C4-2B (cell line): ENCODE measurements at regions not wholly inside any gene's neighbourhood (a gene's known extent, or its start where the extent isn't known, plus 50 kb on each side); places are given as distances from the start of the nearest gene placed in this dataset.

ENCODE experiments used
- H3K27ac ChIP-seq: fragments of 450-650 bp; 2 replicates; pipeline ENCODE4 v1.5.1; 2017
- CTCF ChIP-seq: fragments of 450-650 bp; conservative IDR thresholded peaks from 2 replicates; pipeline ENCODE4 v1.5.1; 2017; ENCODE audit warnings: mild to moderate bottlenecking
- ZFX ChIP-seq: fragments of 450-650 bp; IDR thresholded peaks from 2 replicates; pipeline ENCODE4 v1.6.1; 2017

GRCh38 chr2:161522796-161523195 lies 101.4 kb upstream of the SLC4A10 start:
- no peak overlapping the region for H3K27ac ChIP-seq
- TF ChIP-seq ZFX: no peak

GRCh38 chr2:161533218-161533617 lies 91.0 kb upstream of the SLC4A10 start:
- no peak for TF ChIP-seq CTCF
- TF ChIP-seq ZFX: no peak
- H3K27ac ChIP-seq: no peak overlapping the region

GRCh38 chr2:161546635-161547034 lies 77.6 kb upstream of the SLC4A10 start:
- TF ChIP-seq CTCF: no peak
- no peak for TF ChIP-seq ZFX
- H3K27ac ChIP-seq: no peak overlapping the region

- TF ChIP-seq CTCF: no peak
- no peak for TF ChIP-seq ZFX
- H3K27ac ChIP-seq: no peak overlapping the region
Measured at GRCh38 chr2:161547130-161547529, 77.1 kb upstream of the SLC4A10 start.

GRCh38 chr2:161552015-161552414 lies 72.2 kb upstream of the SLC4A10 start:
- TF ChIP-seq ZFX (no peak), CTCF (no peak)
- H3K27ac ChIP-seq: no peak overlapping the region

GRCh38 chr2:161555826-161556225 lies 68.4 kb upstream of the SLC4A10 start:
- no peak for TF ChIP-seq ZFX
- no peak for TF ChIP-seq CTCF
- no peak overlapping the region for H3K27ac ChIP-seq

- TF ChIP-seq CTCF (peak; percentile 47), ZFX (no peak)
- H3K27ac ChIP-seq: no peak overlapping the region
Measured at GRCh38 chr2:161556440-161556839, 67.8 kb upstream of the SLC4A10 start.

- no peak overlapping the region for H3K27ac ChIP-seq
- TF ChIP-seq CTCF (no peak), ZFX (no peak)
Measured at GRCh38 chr2:161557538-161557937, 66.7 kb upstream of the SLC4A10 start.
